Esophagus squamous epithelium (tissue), 4 donors: ENCODE measurements at regions not wholly inside any gene's neighbourhood (a gene's known extent, or its start where the extent isn't known, plus 50 kb on each side); places are given as distances from the start of the nearest gene placed in this dataset.

Experiments used
- CTCF ChIP-seq, 6 experiments: fragments of 450-650 bp in 4 of 6; fragments of 200-600 bp in 2 of 6; sonication (generic) in 2 of 6; IDR thresholded peaks; one replicate each; pipeline ENCODE4 v1.5.1; 2016 to 2019; ENCODE audit warnings: antibody characterized with exemption in 6 of 6, mild to moderate bottlenecking in 4 of 6, moderate library complexity in 4 of 6
- POLR2A ChIP-seq, 4 donors: fragments of 450-650 bp; IDR thresholded peaks; one replicate each; pipeline ENCODE4 v1.6.1; 2017; ENCODE audit warnings: antibody characterized with exemption in 4 of 4, mild to moderate bottlenecking in 4 of 4, moderate library complexity in 3 of 4

GRCh38 chr18:25457601-25458000 lies 105.6 kb upstream of the ZNF521 start:
- TF ChIP-seq POLR2A (IDR thresholded peaks at IDR 0.05) (no peak), CTCF (IDR thresholded peaks at IDR 0.05) (no peak)
